Aorta (tissue), 5 donors: ENCODE measurements at regions not wholly inside any gene's neighbourhood (a gene's known extent, or its start where the extent isn't known, plus 50 kb on each side); places are given as distances from the start of the nearest gene placed in this dataset.

ENCODE experiments used
- ATAC-seq: fragments of 200-7000 bp; cut with Tn5 transposase; one replicate; pipeline ENCODE4 v1.9.1; 2022; ENCODE audit warnings: moderate library complexity; ENCODE audit not compliant: low FRiP score
- DNase-seq, 2 donors: peaks; one replicate each; pipeline ENCODE4 v3.0.0-alpha.2; 2020
- H3K27ac ChIP-seq, 2 donors: one replicate each; pipeline ENCODE4 v1.5.1; 2013; ENCODE audit warnings: low read length in 2 of 2, mild to moderate bottlenecking in 2 of 2, moderate library complexity in 2 of 2, control low read depth in 1 of 2, inconsistent platforms in 1 of 2, low read depth in 1 of 2
- H3K27me3 ChIP-seq, 2 donors: one replicate each; pipeline ENCODE4 v1.6.1; 2013; ENCODE audit warnings: control low read depth in 1 of 2, low read length in 1 of 2, mild to moderate bottlenecking in 1 of 2, moderate library complexity in 1 of 2; ENCODE audit not compliant: insufficient read depth in 2 of 2, control insufficient read depth in 1 of 2
- H3K36me3 ChIP-seq, 2 donors: one replicate each; pipeline ENCODE4 v1.6.1; 2013; ENCODE audit warnings: control low read depth in 1 of 2, low read length in 1 of 2, mild to moderate bottlenecking in 1 of 2; ENCODE audit not compliant: insufficient read depth in 2 of 2, control insufficient read depth in 1 of 2
- H3K4me1 ChIP-seq, 2 donors: one replicate each; pipeline ENCODE4 v1.6.1; 2013; ENCODE audit warnings: low read length in 2 of 2, control low read depth in 1 of 2, mild to moderate bottlenecking in 1 of 2, moderate library complexity in 1 of 2; ENCODE audit not compliant: insufficient read depth in 2 of 2, control insufficient read depth in 1 of 2
- H3K4me3 ChIP-seq, 2 donors: one replicate each; pipeline ENCODE4 v1.5.1; 2013; ENCODE audit warnings: low read length in 2 of 2, control low read depth in 1 of 2, mild to moderate bottlenecking in 1 of 2
- H3K9me3 ChIP-seq: one replicate; pipeline ENCODE4 v1.6.1; 2013; ENCODE audit warnings: mild to moderate bottlenecking, low read length; ENCODE audit not compliant: control insufficient read depth
- WGBS, 2 donors: extraction: QIAGEN DNeasy Blood & Tissue Kit; methylation state at CpG; one replicate each; pipeline ENCODE4 v1.1.7; 2013; 5-methylcytosine and 5-hydroxymethylcytosine counted together
- intact Hi-C, 2 donors: fragments of 100-400 bp; cut with DNase I; formaldehyde crosslinking; loops; one replicate each; pipeline versions ENCODE4 v1.14.2 to v1.15.0; 2022
- donor health status: healthy with polysubstance abuse.
- donor health status: Bipolar disorder and iron deficiency.
- donor health status: DM: no; HTN: no; CAD: no.
- donor health status: DM: no; HTN: no; CAD: no.
- donor health status: DM: yes; HTN: yes; CAD: no.

- intact Hi-C loops = no loop called here
- Histone ChIP-seq H3K4me3 (no peak overlapping the region), H3K4me1 (no peaks in the 10 kb centered on the region), H3K36me3 (no peaks in the 10 kb centered on the region), H3K27ac (no peak overlapping the region), H3K27me3 (no peaks in the 10 kb centered on the region), H3K9me3 (no peaks in the 10 kb centered on the region)
- WGBS, 2 donors = 93 to 95% methylated on average over 12 of the region's 12 CpGs
- DNase-seq (no peak), ATAC-seq (no peak)
Measured at GRCh38 chr4:3367866-3368265, 73.9 kb upstream of the HGFAC start.

GRCh38 chr4:3368334-3368733 is 73.4 kb upstream of the HGFAC start:
- H3K4me3 ChIP-seq = no peak overlapping the region
- DNase-seq = no peak
- H3K36me3 ChIP-seq = no peaks in the 10 kb centered on the region
- intact Hi-C loops = no loop called here
- WGBS, 2 donors = 85 to 87% methylated on average over 4 of the region's 4 CpGs
- no peaks in the 10 kb centered on the region for H3K27me3 ChIP-seq
- no peak for ATAC-seq
- H3K27ac ChIP-seq = no peak overlapping the region
- H3K9me3 ChIP-seq = no peaks in the 10 kb centered on the region
- no peaks in the 10 kb centered on the region for H3K4me1 ChIP-seq

DNA sequence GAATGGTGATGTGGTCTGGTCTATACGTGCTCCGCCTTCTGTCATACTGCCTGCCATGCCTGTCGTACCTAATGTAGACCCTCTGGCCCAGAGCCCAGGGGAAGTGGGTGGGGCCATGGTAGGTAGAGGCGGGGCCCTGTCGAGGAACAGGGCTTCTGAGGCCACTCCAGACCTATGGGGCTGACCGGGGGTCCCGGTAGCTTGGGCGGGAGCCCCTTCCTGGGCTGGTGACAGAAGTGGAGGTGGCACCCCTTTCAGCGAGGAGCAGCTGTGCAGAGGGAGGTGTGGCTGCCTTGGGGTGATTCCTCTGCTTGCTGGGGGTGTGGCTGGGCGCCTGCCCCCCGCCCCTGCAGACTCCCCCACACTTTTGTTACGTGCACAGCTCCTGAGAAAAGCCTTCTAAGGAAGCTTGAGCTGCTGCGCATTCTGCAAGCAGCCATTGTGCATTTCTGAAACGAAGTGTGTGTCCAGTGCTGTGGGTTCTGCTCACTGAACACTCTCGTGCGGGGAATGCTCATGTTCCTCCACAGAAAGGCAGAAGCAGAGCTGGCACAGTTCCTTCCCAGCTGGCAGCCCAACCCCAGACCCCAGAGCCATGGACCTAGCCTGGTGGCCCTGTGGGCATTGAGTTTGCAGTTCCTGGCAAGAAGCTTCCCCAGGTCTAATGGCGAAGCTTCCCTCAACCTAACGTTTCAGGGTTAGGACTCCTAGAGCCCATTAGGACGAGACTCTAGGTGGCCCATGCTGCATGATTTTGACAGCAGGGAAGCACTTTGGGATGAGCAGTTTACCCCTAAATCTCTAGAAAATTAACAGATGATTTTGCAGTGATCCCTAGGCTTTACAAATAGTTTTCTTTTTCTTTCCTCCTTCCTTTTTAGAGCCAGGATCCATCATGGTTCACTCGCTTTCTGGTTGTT is 72.7 kb upstream of the HGFAC start:
- no peak for ATAC-seq
- no peak overlapping the region for H3K27ac ChIP-seq
- H3K4me3 ChIP-seq = peak overlapping the region in 1 of 2 donors; percentile 24
- DNase-seq = no peak
- H3K4me1 ChIP-seq = no peaks in the 10 kb centered on the region
- 54 to 59% methylated on average over 20 of the region's 20 CpGs for WGBS, 2 donors
- no peaks in the 10 kb centered on the region for H3K9me3 ChIP-seq
- no peaks in the 10 kb centered on the region for H3K36me3 ChIP-seq
- intact Hi-C loops = no loop called here
- no peaks in the 10 kb centered on the region for H3K27me3 ChIP-seq

DNA sequence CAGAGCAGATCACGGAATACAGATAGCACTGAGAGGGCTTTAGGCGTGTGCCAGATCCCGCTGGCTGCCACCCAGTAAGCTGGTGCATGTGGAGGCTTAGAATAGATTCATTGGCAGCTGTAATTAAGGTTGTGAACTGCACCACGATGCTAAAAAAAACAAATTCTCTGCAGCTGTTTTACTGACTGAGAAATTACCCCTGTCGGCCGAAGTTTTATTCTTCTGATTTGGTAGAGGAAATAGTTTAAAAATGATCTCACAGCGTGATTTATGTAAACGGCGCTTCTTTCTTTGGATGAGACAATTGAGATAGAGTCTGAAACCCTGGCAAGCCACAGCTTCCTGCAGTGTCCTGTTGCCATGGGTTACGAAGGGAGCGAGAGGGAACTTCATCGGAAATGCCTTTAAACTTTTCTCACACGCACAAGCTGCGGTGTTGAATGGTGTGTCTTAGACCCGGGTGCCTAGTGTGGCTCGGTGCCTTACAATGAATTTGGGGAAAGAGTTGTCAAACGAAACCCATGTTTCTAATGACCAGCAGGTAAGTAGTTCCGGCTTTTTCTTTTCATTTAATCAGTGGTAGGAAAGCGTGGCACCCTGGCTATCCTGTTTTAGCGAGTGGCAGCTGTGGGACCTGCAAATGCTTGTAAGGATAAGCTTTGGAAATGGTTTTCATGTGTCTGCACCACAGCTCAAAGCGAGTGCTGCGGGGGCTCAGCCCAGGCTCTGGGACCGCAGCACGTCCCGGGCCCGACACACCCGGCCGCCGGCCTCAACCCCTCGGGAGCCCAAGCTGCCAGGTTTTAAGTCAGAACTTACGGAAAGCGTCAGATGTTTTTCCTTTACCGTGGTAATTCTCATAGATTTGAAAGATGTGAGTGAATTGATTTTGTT is 71.7 kb upstream of the HGFAC start:
- peak overlapping the region in 1 of 2 donors; percentile 24 for H3K4me3 ChIP-seq
- DNase-seq (peak in 1 of 2 donors; percentile 82), ATAC-seq (peak; percentile 22)
- no peaks in the 10 kb centered on the region for H3K36me3 ChIP-seq
- intact Hi-C loops = loop anchor here (2.0 to 5.0 kb wide), 2 partner anchors 19 to 37 kb away; no protein-coding TSS in a partner anchor
- H3K27me3 ChIP-seq = no peaks in the 10 kb centered on the region
- no peak overlapping the region for H3K27ac ChIP-seq
- 10% methylated on average over 33 of the region's 33 CpGs for WGBS, 2 donors
- no peaks in the 10 kb centered on the region for H3K9me3 ChIP-seq
- H3K4me1 ChIP-seq = no peaks in the 10 kb centered on the region

DNA sequence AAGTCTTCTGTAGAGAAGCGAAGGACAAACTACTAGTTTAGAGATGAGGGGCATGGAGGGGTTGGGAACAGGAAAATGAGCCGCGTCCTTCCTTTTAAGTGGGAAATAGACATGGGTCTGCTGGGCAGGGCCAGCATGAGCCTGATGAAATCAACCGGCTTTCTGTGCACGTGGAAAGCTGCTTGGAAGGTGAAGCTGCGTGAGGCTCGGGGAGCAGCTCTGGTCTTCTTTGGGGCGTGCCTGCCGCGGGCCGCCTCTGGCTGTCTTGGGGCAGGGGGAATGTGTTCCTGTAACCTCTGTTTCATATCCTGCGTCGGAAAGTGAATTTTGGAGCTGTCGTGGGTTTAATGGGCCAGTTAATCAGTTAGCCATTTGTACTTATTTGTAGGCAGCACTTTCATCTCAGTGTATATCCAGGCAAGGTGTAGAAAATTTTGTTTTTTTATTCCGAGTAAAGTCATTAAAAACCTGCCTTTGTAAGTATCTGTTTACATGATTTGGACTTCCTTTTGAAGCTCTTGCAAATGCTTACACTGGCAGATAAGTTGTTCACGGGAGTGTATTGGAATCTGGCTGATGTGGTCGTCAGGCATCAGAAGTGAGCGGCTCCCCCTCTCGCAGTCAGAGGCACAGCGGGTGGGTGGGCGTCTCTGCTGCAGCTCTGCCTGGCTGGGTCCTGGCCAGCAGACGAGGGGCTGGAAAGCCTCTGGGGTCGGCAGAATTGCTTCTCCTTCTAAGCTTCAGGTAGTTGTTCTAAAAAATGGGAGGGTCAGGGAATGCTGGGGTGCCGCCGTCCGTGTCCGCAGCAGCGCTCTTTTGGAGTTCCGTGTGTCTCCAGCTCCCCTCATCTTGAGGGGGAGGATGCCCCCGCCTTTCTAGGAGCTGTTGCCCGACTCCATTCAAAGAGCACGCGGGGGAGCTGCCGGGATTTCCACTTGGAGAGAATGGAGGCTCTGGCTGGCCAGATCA is 70.5 kb upstream of the HGFAC start:
- DNase-seq = no peak
- ATAC-seq = no peak
- intact Hi-C loops = loop anchor here (2.0 to 5.0 kb wide), 2 partner anchors 17 to 36 kb away; no protein-coding TSS in a partner anchor
- Histone ChIP-seq H3K4me1 (peaks cover 0 to 1% of the 10 kb centered on the region in 2 donors), H3K27me3 (no peaks in the 10 kb centered on the region), H3K36me3 (no peaks in the 10 kb centered on the region), H3K4me3 (no peak overlapping the region), H3K9me3 (no peaks in the 10 kb centered on the region), H3K27ac (no peak overlapping the region)
- WGBS, 2 donors = 92 to 94% methylated on average over 34 of the region's 34 CpGs

DNA sequence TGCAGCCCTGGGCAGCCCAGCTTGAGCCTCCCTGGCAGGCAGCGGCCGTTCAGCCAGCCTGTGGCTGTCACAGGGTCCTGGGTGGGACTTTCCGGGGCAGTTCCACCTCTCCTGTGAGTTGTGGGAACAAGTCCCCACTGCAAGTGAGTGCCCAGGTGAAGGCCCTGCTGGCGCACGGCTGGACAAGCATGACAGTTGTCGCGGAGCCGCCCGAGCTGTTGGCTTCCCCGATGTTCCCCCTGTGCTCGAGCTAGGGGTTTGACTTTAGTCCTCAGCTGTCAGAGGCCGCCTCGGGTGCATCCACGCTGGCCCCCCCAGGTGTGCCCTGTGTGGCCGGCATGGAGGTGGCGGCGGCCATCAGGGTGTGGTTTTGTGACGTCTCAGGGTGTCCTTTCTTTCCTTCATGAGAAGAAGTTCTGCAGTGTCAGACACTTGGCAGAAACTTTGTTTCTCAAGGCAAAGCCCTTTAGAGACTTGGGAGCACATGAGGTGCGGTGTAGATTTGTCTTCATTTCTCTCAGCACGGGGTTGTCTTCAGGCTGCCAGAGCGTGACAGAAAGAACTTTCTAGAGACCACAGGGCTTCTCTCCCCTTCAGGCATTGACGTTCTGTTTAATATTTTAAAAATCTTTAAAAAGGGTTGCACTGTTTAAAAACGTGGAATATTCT is 69.4 kb upstream of the HGFAC start:
- no peak for ATAC-seq
- intact Hi-C loops = loop anchor here in 1 of 2 donors (5.0 kb wide), 1 partner anchor 35 kb away; no protein-coding TSS in a partner anchor
- Histone ChIP-seq H3K9me3 (no peaks in the 10 kb centered on the region), H3K4me1 (peaks cover 0 to 1% of the 10 kb centered on the region in 2 donors), H3K4me3 (no peak overlapping the region), H3K36me3 (no peaks in the 10 kb centered on the region), H3K27me3 (no peaks in the 10 kb centered on the region), H3K27ac (no peak overlapping the region)
- DNase-seq = no peak
- WGBS, 2 donors = 90 to 93% methylated on average over 23 of the region's 23 CpGs

DNA sequence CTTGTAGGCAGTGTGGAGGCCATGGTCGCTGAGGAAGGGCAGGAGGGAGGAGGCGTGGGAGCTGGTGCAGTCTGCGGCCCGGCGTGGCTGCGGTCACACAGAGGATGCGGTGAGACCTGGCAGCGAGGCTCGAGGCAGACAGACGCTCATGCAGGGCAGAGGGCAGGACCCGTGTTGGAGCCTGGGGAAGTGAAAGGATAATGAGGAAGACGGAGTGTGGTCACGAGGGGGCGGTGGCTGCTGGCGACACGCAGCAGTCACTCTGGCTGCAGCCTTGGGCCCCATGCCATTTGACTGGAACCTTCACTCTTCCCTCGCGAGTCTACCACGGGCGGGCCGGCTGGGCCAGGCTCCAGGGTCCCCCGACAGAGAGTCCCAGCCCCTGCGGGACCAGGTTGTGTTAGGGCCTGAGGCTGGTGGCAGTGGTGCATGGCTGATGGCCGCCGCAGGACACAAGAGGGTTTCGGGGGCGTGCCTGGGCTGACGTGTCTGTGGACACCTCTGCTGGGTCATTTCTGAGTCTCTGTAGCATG is 68.8 kb upstream of the HGFAC start:
- no peak overlapping the region for H3K27ac ChIP-seq
- intact Hi-C loops = loop anchor here in 1 of 2 donors (5.0 kb wide), 1 partner anchor 34 kb away; no protein-coding TSS in a partner anchor
- peak; percentile 83 to 94 for DNase-seq
- no peaks in the 10 kb centered on the region for H3K27me3 ChIP-seq
- peaks cover 0 to 1% of the 10 kb centered on the region in 2 donors for H3K4me1 ChIP-seq
- no peak overlapping the region for H3K4me3 ChIP-seq
- no peaks in the 10 kb centered on the region for H3K36me3 ChIP-seq
- WGBS, 2 donors = 92% methylated on average over 28 of the region's 28 CpGs
- peak; percentile 49 for ATAC-seq
- H3K9me3 ChIP-seq = no peaks in the 10 kb centered on the region
